Erythroblast (primary cell): ENCODE measurements at regions not wholly inside any gene's neighbourhood (a gene's known extent, or its start where the extent isn't known, plus 50 kb on each side); places are given as distances from the start of the nearest gene placed in this dataset.

Experiments used
- GATA1 ChIP-seq: IDR thresholded peaks from 2 replicates; pipeline ENCODE4 v1.6.1; 2011; ENCODE audit warnings: low read depth, mild to moderate bottlenecking, control low read depth, low read length, moderate library complexity
- POLR2A ChIP-seq: IDR thresholded peaks from 2 replicates; pipeline ENCODE4 v1.6.1; 2011; ENCODE audit warnings: mild to moderate bottlenecking, low read length

GRCh38 chr4:20423420-20423819 lies 171.7 kb downstream of the SLIT2 start:
- no peak for TF ChIP-seq POLR2A
- no peak for TF ChIP-seq GATA1
